ENCODE measurements at regions not wholly inside any gene's neighbourhood (a gene's known extent, or its start where the extent isn't known, plus 50 kb on each side); places are given as distances from the start of the nearest gene placed in this dataset.

DNA sequence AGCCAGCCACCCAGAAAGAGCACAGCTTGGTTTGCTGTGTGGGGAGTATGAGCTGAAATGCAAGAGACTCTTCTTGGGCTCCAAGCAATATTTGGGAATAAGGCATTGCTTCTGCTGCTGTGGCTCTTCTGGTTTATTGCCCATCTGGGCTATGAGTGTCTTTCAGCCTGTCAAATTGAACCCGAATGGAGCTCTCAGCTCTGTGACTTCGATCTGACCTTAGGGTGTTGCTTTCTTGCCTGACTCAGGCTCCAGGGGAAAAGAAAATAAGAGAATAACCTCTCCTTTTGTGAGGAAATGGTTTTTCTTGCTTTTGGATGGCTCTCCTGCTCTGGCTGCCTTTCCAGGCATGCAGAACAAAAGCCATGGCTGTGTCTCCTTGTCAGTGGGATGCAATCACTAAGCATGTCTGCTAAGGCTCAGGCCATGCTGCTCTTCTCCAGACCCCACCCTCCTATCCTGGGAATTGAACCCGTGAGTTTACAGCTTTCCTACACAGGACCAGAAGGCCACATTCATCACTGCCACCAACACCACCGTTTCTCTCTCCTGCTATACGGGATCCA is 169.4 kb upstream of the JAG1 start:
- H2AK5ac ChIP-seq (ENCODE audit: low read depth, low read length) = 0 out of 2 replicates have a peak overlapping the region, but pooled peaks have one; percentile 13
- peaks cover 5% of the 10 kb centered on the region; the same call in 1 of the 2 replicates for H3K9me3 ChIP-seq (ENCODE audit: control insufficient read depth, insufficient read depth, low read length)
- H3K56ac ChIP-seq (ENCODE audit: extremely low read depth, insufficient read depth, low read length) = no peak overlapping the region
- H2BK120ac ChIP-seq (ENCODE audit: low read depth, low read length) = no peak overlapping the region
- H3K36me3 ChIP-seq (ENCODE audit: control insufficient read depth, insufficient read depth, low read length) = no peaks in the 10 kb centered on the region
- no peak overlapping the region for H4K5ac ChIP-seq (ENCODE audit: low read depth, low read length)
- no peak overlapping the region for H3K27ac ChIP-seq (ENCODE audit: insufficient read depth, low read length)
- ATAC-seq (ENCODE audit: low read depth) (no peak), DNase-seq (peak; percentile 33)
- BruUV-seq (replicated peaks) = no TSS peak
- TF ChIP-seq RAD21 (IDR thresholded peaks at IDR 0.05; ENCODE audit: low read length) = no peak
- no peak for TF ChIP-seq CEBPB (IDR thresholded peaks at IDR 0.05; ENCODE audit: low read depth, low read length)
- no peaks in the 10 kb centered on the region; the same call in 1 of the 2 replicates for H3K27me3 ChIP-seq (ENCODE audit: control insufficient read depth, insufficient read depth, low read length)
- H3K4ac ChIP-seq (ENCODE audit: low read depth, low read length) = no peak overlapping the region
- no peaks in the 10 kb centered on the region for H3K9me1 ChIP-seq (ENCODE audit: insufficient read depth, low read length)
- no peak overlapping the region for H2BK20ac ChIP-seq (ENCODE audit: low read depth, low read length)
- H4K91ac ChIP-seq (ENCODE audit: insufficient read depth, low read depth, low read length) = no peak overlapping the region
- intact Hi-C loops (cut with micrococcal nuclease) (no loop called here), in situ Hi-C loops (cut with MboI; ENCODE audit: low sequenced_read_pairs) (no loop called here), dilution Hi-C loops (cut with HindIII; ENCODE audit: low sequenced_read_pairs, unreplicated experiment) (no loop called here)
- H2AK9ac ChIP-seq (replicated peaks; ENCODE audit: low read depth, low read length, poor library complexity) = peak overlapping the region; percentile 20
- H3K4me1 ChIP-seq (ENCODE audit: control insufficient read depth, insufficient read depth, low read length) = no peaks in the 10 kb centered on the region
- H2BK15ac ChIP-seq (ENCODE audit: low read depth, low read length) = no peak overlapping the region
- H3K23ac ChIP-seq (ENCODE audit: low read depth, low read length) = no peak overlapping the region
- H3K9ac ChIP-seq (ENCODE audit: low read depth, low read length) = no peak overlapping the region
- H2BK5ac ChIP-seq (ENCODE audit: low read depth, low read length, poor library complexity, severe bottlenecking) = no peak overlapping the region
- H3K18ac ChIP-seq (ENCODE audit: low read depth, low read length) = no peak overlapping the region; the same call in 1 of the 2 replicates
- H4K8ac ChIP-seq (ENCODE audit: low read depth in 2 of 2, low read length in 2 of 2) = no peak overlapping the region
- WGBS, 2 experiments (ENCODE audit: extremely low coverage in 2 of 2, insufficient read length in 1 of 2) = 77% methylated on average over 3 of the region's 5 CpGs; no CpG with 5 or more reads in 1 of the 2 experiments
- H2AFZ ChIP-seq (replicated peaks; ENCODE audit: low read length, poor library complexity) = peak overlapping the region; percentile 35
- H3K79me1 ChIP-seq (ENCODE audit: low read depth in 1 of 2, low read length in 2 of 2) = no peaks in the 10 kb centered on the region
- H3K4me2 ChIP-seq (ENCODE audit: low read depth, low read length) = no peak overlapping the region
- H3K14ac ChIP-seq (replicated peaks; ENCODE audit: low read depth, low read length) = 0 out of 2 replicates have a peak overlapping the region, but pooled peaks have one; percentile 69
- no peak overlapping the region for H3K4me3 ChIP-seq (ENCODE audit: insufficient read depth, low read depth, low read length)
- CTCF ChIA-PET = interaction anchor here (0.6 kb wide), 1 partner anchor 1976 kb away, joined by 4 read pairs; no protein-coding TSS in a partner anchor
- POLR2A ChIA-PET (ENCODE audit: unreplicated experiment) = no interaction called here
- no peaks in the 10 kb centered on the region for H4K20me1 ChIP-seq (ENCODE audit: insufficient read depth, low read length)
